Vagina (tissue), 2 donors: ENCODE measurements at regions not wholly inside any gene's neighbourhood (a gene's known extent, or its start where the extent isn't known, plus 50 kb on each side); places are given as distances from the start of the nearest gene placed in this dataset.

Experiments
- DNase-seq, 2 donors: peaks; one replicate each; pipeline ENCODE4 v3.0.0-alpha.2; 2017; ENCODE audit errors: extremely low spot score in 2 of 2
- H3K27ac ChIP-seq: fragments of 200-600 bp; sonication (generic); one replicate; pipeline ENCODE4 v1.5.1; 2019
- H3K27me3 ChIP-seq: fragments of 200-600 bp; sonication (generic); one replicate; pipeline ENCODE4 v1.5.1; 2019
- H3K36me3 ChIP-seq, 2 donors: fragments of 200-600 bp; sonication (generic); one replicate each; pipeline ENCODE4 v1.5.1; 2017 to 2019
- H3K4me1 ChIP-seq: fragments of 200-600 bp; sonication (generic); one replicate; pipeline ENCODE4 v1.5.1; 2019
- H3K4me3 ChIP-seq, 2 donors: fragments of 200-600 bp; sonication (generic); 1 replicate in 1 of 2; 2 replicates in 1 of 2; pipeline ENCODE4 v1.5.1; 2016 to 2019
- H3K9me3 ChIP-seq: fragments of 200-600 bp; sonication (generic); one replicate; pipeline ENCODE4 v1.5.1; 2019
- POLR2A ChIP-seq, 2 donors: fragments of 450-650 bp; IDR thresholded peaks; one replicate each; pipeline ENCODE4 v1.6.1; 2017; ENCODE audit warnings: antibody characterized with exemption in 2 of 2, mild to moderate bottlenecking in 2 of 2, moderate library complexity in 2 of 2
- POLR2AphosphoS5 ChIP-seq, 2 donors: sonication (generic); formaldehyde crosslinking; IDR thresholded peaks; one replicate each; pipeline ENCODE4 v1.9.0; 2017; ENCODE audit warnings: antibody characterized with exemption in 2 of 2, mild to moderate bottlenecking in 2 of 2, low read depth in 1 of 2; ENCODE audit not compliant: insufficient read depth in 1 of 2
- intact Hi-C: fragments of 100-400 bp; cut with DNase I; formaldehyde crosslinking; loops from one replicate; pipeline ENCODE4 v1.15.1; 2023
- TF ChIP-seq, protein P1 (sequence below), 3 experiments: fragments of 450-650 bp in 2 of 3; fragments of 200-600 bp in 1 of 3; sonication (generic) in 1 of 3; IDR thresholded peaks; one replicate each; pipeline ENCODE4 v1.5.1; 2017 to 2019; ENCODE audit warnings: antibody characterized with exemption in 3 of 3, mild to moderate bottlenecking in 2 of 3, moderate library complexity in 2 of 3

GRCh38 chr10:92747066-92747465, 57.3 kb downstream of the HHEX start:
- intact Hi-C loops = no loop called here
- no peak overlapping the region for H3K4me3 ChIP-seq
- no peak overlapping the region for H3K27ac ChIP-seq
- no peak for DNase-seq
- H3K9me3 ChIP-seq = no peaks in the 10 kb centered on the region
- H3K36me3 ChIP-seq = no peaks in the 10 kb centered on the region
- TF ChIP-seq POLR2AphosphoS5 (IDR thresholded peaks at IDR 0.05; ENCODE audit: insufficient read depth in 1 of 2, low read depth in 1 of 2) (no peak), POLR2A (IDR thresholded peaks at IDR 0.05) (no peak)
- TF ChIP-seq, protein P1, sequence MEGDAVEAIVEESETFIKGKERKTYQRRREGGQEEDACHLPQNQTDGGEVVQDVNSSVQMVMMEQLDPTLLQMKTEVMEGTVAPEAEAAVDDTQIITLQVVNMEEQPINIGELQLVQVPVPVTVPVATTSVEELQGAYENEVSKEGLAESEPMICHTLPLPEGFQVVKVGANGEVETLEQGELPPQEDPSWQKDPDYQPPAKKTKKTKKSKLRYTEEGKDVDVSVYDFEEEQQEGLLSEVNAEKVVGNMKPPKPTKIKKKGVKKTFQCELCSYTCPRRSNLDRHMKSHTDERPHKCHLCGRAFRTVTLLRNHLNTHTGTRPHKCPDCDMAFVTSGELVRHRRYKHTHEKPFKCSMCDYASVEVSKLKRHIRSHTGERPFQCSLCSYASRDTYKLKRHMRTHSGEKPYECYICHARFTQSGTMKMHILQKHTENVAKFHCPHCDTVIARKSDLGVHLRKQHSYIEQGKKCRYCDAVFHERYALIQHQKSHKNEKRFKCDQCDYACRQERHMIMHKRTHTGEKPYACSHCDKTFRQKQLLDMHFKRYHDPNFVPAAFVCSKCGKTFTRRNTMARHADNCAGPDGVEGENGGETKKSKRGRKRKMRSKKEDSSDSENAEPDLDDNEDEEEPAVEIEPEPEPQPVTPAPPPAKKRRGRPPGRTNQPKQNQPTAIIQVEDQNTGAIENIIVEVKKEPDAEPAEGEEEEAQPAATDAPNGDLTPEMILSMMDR (IDR thresholded peaks at IDR 0.05) = no peak
- H3K27me3 ChIP-seq = no peaks in the 10 kb centered on the region
- H3K4me1 ChIP-seq = no peaks in the 10 kb centered on the region

- Histone ChIP-seq H3K9me3 (no peaks in the 10 kb centered on the region), H3K27me3 (no peaks in the 10 kb centered on the region), H3K4me3 (no peak overlapping the region), H3K27ac (no peak overlapping the region), H3K4me1 (no peaks in the 10 kb centered on the region), H3K36me3 (no peaks in the 10 kb centered on the region)
- TF ChIP-seq POLR2AphosphoS5 (IDR thresholded peaks at IDR 0.05; ENCODE audit: insufficient read depth in 1 of 2, low read depth in 1 of 2) (no peak), POLR2A (IDR thresholded peaks at IDR 0.05) (no peak)
- TF ChIP-seq, protein P1 (IDR thresholded peaks at IDR 0.05) = no peak
- no peak for DNase-seq
- intact Hi-C loops = no loop called here
Measured at GRCh38 chr10:92747600-92747999, 57.8 kb downstream of the HHEX start.

DNA sequence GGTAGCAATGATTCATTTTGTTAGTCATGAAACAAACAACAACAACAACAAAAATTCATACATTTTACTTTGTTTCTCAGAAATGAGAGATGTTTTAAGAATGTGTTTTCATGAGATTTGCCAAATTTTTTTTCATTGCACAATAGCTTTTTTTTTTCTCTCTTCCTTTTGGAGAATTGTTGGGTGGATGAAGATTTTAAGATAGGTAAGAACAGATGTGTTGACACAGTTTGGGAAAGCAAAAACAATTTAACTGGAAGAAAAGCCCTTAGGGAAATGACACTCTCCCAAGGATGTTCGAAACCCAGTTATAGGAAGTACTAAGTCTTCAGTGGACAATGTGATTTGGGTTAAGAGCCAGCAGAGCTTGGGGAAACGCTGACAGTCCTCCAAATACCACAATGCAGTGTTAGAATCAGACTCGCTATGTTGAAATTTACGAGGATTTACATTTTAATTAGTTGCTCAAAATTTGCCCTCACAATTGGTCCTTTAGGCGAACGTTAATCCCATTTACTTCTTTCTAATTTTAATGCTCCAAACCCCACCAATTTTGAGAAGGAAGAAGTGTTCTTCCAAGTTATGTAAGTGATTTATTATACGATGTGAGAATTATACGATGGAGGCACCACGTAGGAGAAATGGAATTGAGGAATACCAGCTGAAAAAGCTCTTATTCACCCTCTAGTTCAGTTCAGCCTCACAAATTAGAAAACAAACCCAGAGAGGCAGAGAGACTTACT, 61.2 kb downstream of the HHEX start:
- H3K27ac ChIP-seq = no peak overlapping the region
- DNase-seq = no peak
- intact Hi-C loops = no loop called here
- no peaks in the 10 kb centered on the region for H3K36me3 ChIP-seq
- TF ChIP-seq POLR2AphosphoS5 (IDR thresholded peaks at IDR 0.05; ENCODE audit: insufficient read depth in 1 of 2, low read depth in 1 of 2) (no peak), POLR2A (IDR thresholded peaks at IDR 0.05) (no peak)
- TF ChIP-seq, protein P1 (IDR thresholded peaks at IDR 0.05) = no peak
- H3K4me1 ChIP-seq = no peaks in the 10 kb centered on the region
- no peak overlapping the region for H3K4me3 ChIP-seq
- no peaks in the 10 kb centered on the region for H3K27me3 ChIP-seq
- H3K9me3 ChIP-seq = no peaks in the 10 kb centered on the region

DNA sequence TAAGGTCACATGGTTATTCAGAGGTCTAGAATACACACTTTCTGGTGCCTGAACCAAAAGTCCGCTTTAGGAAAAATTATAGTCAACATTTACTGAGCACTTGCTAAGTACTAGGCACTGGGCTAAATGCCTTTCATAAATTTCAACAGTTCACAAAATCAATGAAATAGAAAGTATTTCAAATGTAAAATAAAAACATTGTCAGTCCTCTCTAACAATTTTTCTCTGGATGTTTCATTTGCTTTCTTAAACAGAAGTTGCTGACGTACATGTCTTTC, 61.7 kb downstream of the HHEX start:
- intact Hi-C loops = no loop called here
- no peak for TF ChIP-seq POLR2AphosphoS5 (IDR thresholded peaks at IDR 0.05; ENCODE audit: insufficient read depth in 1 of 2, low read depth in 1 of 2)
- TF ChIP-seq, protein P1 (IDR thresholded peaks at IDR 0.05) = no peak

GRCh38 chr10:92751827-92752226, 62.1 kb downstream of the HHEX start:
- TF ChIP-seq POLR2AphosphoS5 (IDR thresholded peaks at IDR 0.05; ENCODE audit: insufficient read depth in 1 of 2, low read depth in 1 of 2) (no peak), POLR2A (IDR thresholded peaks at IDR 0.05) (no peak)
- TF ChIP-seq, protein P1 (IDR thresholded peaks at IDR 0.05) = no peak
- Histone ChIP-seq H3K4me1 (no peaks in the 10 kb centered on the region), H3K27ac (no peak overlapping the region), H3K27me3 (no peaks in the 10 kb centered on the region), H3K4me3 (no peak overlapping the region), H3K36me3 (no peaks in the 10 kb centered on the region), H3K9me3 (no peaks in the 10 kb centered on the region)
- intact Hi-C loops = no loop called here
- no peak for DNase-seq

More for the DNA sequence above, 61.7 kb downstream of the HHEX start:
- Histone ChIP-seq H3K4me3 (no peak overlapping the region), H3K36me3 (no peaks in the 10 kb centered on the region), H3K4me1 (no peaks in the 10 kb centered on the region), H3K27ac (no peak overlapping the region), H3K27me3 (no peaks in the 10 kb centered on the region), H3K9me3 (no peaks in the 10 kb centered on the region)
- DNase-seq = no peak
